ENCODE measurements at regions not wholly inside any gene's neighbourhood (a gene's known extent, or its start where the extent isn't known, plus 50 kb on each side); places are given as distances from the start of the nearest gene placed in this dataset.

DNA sequence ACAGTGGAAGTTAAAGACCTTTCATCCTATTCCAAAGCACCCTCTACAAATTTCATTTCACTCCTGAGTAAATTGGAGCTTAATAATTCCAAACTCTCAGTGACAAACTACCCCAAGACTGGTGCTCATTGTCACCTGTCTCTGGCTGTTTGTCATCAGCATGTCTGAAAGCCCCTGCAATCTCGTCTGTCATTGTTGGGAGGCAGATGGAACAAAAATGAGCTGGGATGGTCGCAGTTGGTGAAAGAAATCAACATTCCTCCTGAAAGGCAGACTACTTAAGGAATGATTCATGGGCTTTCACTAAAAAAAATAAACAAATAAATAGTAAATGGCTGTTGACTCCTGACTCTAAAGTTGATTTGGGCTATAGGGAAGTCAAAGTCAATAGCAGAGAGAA is 69.7 kb upstream of the PALS2 start:
- no peak for TF ChIP-seq POLR2A (IDR thresholded peaks at IDR 0.05)
- TF ChIP-seq, protein P1, sequence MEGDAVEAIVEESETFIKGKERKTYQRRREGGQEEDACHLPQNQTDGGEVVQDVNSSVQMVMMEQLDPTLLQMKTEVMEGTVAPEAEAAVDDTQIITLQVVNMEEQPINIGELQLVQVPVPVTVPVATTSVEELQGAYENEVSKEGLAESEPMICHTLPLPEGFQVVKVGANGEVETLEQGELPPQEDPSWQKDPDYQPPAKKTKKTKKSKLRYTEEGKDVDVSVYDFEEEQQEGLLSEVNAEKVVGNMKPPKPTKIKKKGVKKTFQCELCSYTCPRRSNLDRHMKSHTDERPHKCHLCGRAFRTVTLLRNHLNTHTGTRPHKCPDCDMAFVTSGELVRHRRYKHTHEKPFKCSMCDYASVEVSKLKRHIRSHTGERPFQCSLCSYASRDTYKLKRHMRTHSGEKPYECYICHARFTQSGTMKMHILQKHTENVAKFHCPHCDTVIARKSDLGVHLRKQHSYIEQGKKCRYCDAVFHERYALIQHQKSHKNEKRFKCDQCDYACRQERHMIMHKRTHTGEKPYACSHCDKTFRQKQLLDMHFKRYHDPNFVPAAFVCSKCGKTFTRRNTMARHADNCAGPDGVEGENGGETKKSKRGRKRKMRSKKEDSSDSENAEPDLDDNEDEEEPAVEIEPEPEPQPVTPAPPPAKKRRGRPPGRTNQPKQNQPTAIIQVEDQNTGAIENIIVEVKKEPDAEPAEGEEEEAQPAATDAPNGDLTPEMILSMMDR (IDR thresholded peaks at IDR 0.05) = no peak
- H3K27me3 ChIP-seq = no peaks in the 10 kb centered on the region
- no peak for DNase-seq
- H3K4me1 ChIP-seq (replicated peaks in 1 of 2) = no peaks in the 10 kb centered on the region
- H3K4me3 ChIP-seq = no peak overlapping the region
- no peak overlapping the region for H3K27ac ChIP-seq
- WGBS, 4 donors = 47 to 67% (median 56%) methylated on average over 2 of the region's 2 CpGs
- intact Hi-C loops (cut with DNase I) = no loop called here
- H3K9me3 ChIP-seq (replicated peaks in 1 of 3) = no peaks in the 10 kb centered on the region
- no peaks in the 10 kb centered on the region for H3K36me3 ChIP-seq (replicated peaks in 1 of 2)

DNA sequence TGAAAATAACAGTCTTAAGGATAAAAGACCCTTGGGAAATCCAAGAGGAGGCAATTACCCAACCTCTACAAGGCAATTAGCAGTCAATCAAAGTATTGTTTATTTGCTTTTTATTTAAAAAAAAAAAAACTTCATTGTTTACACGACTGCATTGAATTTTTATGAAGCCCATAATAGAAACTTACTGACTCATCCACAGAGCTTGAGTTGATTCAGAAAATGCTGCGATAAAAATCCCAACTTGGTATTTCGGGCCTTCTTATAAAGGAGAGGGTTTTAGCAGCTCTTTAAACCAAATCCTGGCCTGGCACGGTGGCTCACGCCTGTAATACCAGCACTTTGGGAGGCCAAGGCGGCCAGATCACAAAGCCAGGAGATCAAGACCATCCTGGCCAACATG is 69.2 kb upstream of the PALS2 start:
- TF ChIP-seq POLR2A (IDR thresholded peaks at IDR 0.05) = no peak
- TF ChIP-seq, protein P1 (IDR thresholded peaks at IDR 0.05) = no peak
- Histone ChIP-seq H3K36me3 (replicated peaks in 1 of 2) (no peaks in the 10 kb centered on the region), H3K27ac (no peak overlapping the region), H3K4me1 (replicated peaks in 1 of 2) (no peaks in the 10 kb centered on the region), H3K9me3 (replicated peaks in 1 of 3) (no peaks in the 10 kb centered on the region), H3K27me3 (no peaks in the 10 kb centered on the region), H3K4me3 (no peak overlapping the region)
- intact Hi-C loops (cut with DNase I) = no loop called here
- DNase-seq = no peak
- 65 to 85% (median 74%) methylated on average over 6 of the region's 6 CpGs for WGBS, 4 donors

DNA sequence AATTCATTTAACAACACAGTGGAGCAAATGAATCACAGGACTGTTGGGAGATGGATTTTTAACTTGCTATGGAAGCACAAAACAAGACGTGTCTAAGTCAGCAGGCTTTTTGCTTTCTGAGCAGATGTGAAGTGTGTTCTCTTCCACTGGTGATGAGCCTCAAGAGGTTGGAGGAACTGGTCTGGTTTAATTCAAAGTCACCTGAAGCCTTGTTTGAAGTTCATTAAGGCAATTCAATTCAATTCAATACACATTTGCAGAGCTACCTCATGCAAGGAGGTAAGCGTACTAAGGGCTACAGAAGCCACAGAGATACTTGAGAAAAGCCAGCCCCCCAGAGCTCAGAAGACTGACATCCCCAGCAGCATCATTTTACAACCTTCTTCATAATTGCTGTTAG is 68.4 kb upstream of the PALS2 start:
- H3K27me3 ChIP-seq = no peaks in the 10 kb centered on the region
- TF ChIP-seq POLR2A (IDR thresholded peaks at IDR 0.05) = no peak
- TF ChIP-seq, protein P1 (IDR thresholded peaks at IDR 0.05) = no peak
- no peak for DNase-seq
- H3K27ac ChIP-seq = no peak overlapping the region
- H3K9me3 ChIP-seq (replicated peaks in 1 of 3) = no peaks in the 10 kb centered on the region
- no peaks in the 10 kb centered on the region for H3K4me1 ChIP-seq (replicated peaks in 1 of 2)
- intact Hi-C loops (cut with DNase I) = no loop called here
- H3K36me3 ChIP-seq (replicated peaks in 1 of 2) = no peaks in the 10 kb centered on the region
- no peak overlapping the region for H3K4me3 ChIP-seq
- WGBS, 4 donors = 67 to 79% (median 72%) methylated on average over 2 of the region's 2 CpGs

DNA sequence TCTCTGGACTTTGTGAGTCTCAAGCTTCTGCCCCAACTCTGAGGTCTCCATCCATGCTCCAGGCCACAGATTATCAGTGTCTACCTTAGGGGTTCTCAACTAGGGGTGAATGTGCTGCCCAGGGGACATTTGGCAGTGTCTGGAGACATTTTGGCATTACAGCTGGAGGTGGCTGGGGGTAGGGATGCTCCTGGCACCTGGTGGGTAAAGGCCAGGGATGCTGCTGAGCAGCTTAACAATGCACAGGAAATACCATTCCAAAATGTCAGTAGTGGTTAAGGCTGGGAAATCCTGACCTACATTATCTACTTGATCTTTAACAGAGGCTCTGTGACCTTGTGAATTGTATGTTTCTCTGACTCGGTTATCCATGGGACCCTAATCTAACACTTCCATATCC is 67.3 kb upstream of the PALS2 start:
- no peak overlapping the region for H3K4me3 ChIP-seq
- no peaks in the 10 kb centered on the region for H3K27me3 ChIP-seq
- no peak for TF ChIP-seq POLR2A (IDR thresholded peaks at IDR 0.05)
- TF ChIP-seq, protein P1 (IDR thresholded peaks at IDR 0.05) = no peak
- 46 to 72% (median 54%) methylated on average over 1 of the region's 1 CpG for WGBS, 4 donors
- no peaks in the 10 kb centered on the region for H3K4me1 ChIP-seq (replicated peaks in 1 of 2)
- no peak for DNase-seq
- intact Hi-C loops (cut with DNase I) = no loop called here
- no peaks in the 10 kb centered on the region for H3K9me3 ChIP-seq (replicated peaks in 1 of 3)
- H3K36me3 ChIP-seq (replicated peaks in 1 of 2) = no peaks in the 10 kb centered on the region
- no peak overlapping the region for H3K27ac ChIP-seq
